H1 (cell line): ENCODE measurements at regions not wholly inside any gene's neighbourhood (a gene's known extent, or its start where the extent isn't known, plus 50 kb on each side); places are given as distances from the start of the nearest gene placed in this dataset.

Source experiments
- KDM1A ChIP-seq: fragments of 200-600, 300-600 bp; sonication (generic); IDR thresholded peaks from 2 replicates; pipeline ENCODE4 v1.7.1; 2016; ENCODE audit warnings: mild to moderate bottlenecking, low read length, borderline replicate concordance
- TF ChIP-seq, protein P1 (sequence below): fragments of 300-600 bp; sonication (generic); IDR thresholded peaks from 2 replicates; pipeline ENCODE4 v1.7.1; 2012; ENCODE audit warnings: low read length, moderate library complexity, mild to moderate bottlenecking, inconsistent platforms; ENCODE audit not compliant: insufficient replicate concordance
- TF ChIP-seq, protein P2 (sequence below): IDR thresholded peaks from 2 replicates; pipeline ENCODE4 v1.6.1; 2011; ENCODE audit warnings: low read depth, mild to moderate bottlenecking, low read length; ENCODE audit not compliant: insufficient read depth

DNA sequence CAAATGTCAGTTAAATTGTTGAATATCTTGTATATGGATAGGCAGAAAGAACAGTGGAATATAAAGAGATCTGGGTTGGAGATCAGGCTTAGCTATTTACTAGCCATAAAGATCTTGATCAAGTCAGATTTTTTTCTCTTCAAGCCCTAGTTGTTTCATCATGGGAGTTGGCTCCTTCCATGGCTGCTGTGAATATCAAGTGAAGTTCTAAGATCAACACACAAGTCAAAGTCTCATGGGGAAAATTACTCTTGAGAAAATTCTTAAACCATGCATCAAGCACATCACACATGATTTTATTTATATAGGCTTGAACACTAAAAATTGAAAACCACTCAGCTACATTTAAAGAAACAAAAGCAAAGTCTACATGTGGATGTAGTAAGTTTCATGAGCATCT is 79.8 kb downstream of the C1D start (continued):
- TF ChIP-seq, protein P1, sequence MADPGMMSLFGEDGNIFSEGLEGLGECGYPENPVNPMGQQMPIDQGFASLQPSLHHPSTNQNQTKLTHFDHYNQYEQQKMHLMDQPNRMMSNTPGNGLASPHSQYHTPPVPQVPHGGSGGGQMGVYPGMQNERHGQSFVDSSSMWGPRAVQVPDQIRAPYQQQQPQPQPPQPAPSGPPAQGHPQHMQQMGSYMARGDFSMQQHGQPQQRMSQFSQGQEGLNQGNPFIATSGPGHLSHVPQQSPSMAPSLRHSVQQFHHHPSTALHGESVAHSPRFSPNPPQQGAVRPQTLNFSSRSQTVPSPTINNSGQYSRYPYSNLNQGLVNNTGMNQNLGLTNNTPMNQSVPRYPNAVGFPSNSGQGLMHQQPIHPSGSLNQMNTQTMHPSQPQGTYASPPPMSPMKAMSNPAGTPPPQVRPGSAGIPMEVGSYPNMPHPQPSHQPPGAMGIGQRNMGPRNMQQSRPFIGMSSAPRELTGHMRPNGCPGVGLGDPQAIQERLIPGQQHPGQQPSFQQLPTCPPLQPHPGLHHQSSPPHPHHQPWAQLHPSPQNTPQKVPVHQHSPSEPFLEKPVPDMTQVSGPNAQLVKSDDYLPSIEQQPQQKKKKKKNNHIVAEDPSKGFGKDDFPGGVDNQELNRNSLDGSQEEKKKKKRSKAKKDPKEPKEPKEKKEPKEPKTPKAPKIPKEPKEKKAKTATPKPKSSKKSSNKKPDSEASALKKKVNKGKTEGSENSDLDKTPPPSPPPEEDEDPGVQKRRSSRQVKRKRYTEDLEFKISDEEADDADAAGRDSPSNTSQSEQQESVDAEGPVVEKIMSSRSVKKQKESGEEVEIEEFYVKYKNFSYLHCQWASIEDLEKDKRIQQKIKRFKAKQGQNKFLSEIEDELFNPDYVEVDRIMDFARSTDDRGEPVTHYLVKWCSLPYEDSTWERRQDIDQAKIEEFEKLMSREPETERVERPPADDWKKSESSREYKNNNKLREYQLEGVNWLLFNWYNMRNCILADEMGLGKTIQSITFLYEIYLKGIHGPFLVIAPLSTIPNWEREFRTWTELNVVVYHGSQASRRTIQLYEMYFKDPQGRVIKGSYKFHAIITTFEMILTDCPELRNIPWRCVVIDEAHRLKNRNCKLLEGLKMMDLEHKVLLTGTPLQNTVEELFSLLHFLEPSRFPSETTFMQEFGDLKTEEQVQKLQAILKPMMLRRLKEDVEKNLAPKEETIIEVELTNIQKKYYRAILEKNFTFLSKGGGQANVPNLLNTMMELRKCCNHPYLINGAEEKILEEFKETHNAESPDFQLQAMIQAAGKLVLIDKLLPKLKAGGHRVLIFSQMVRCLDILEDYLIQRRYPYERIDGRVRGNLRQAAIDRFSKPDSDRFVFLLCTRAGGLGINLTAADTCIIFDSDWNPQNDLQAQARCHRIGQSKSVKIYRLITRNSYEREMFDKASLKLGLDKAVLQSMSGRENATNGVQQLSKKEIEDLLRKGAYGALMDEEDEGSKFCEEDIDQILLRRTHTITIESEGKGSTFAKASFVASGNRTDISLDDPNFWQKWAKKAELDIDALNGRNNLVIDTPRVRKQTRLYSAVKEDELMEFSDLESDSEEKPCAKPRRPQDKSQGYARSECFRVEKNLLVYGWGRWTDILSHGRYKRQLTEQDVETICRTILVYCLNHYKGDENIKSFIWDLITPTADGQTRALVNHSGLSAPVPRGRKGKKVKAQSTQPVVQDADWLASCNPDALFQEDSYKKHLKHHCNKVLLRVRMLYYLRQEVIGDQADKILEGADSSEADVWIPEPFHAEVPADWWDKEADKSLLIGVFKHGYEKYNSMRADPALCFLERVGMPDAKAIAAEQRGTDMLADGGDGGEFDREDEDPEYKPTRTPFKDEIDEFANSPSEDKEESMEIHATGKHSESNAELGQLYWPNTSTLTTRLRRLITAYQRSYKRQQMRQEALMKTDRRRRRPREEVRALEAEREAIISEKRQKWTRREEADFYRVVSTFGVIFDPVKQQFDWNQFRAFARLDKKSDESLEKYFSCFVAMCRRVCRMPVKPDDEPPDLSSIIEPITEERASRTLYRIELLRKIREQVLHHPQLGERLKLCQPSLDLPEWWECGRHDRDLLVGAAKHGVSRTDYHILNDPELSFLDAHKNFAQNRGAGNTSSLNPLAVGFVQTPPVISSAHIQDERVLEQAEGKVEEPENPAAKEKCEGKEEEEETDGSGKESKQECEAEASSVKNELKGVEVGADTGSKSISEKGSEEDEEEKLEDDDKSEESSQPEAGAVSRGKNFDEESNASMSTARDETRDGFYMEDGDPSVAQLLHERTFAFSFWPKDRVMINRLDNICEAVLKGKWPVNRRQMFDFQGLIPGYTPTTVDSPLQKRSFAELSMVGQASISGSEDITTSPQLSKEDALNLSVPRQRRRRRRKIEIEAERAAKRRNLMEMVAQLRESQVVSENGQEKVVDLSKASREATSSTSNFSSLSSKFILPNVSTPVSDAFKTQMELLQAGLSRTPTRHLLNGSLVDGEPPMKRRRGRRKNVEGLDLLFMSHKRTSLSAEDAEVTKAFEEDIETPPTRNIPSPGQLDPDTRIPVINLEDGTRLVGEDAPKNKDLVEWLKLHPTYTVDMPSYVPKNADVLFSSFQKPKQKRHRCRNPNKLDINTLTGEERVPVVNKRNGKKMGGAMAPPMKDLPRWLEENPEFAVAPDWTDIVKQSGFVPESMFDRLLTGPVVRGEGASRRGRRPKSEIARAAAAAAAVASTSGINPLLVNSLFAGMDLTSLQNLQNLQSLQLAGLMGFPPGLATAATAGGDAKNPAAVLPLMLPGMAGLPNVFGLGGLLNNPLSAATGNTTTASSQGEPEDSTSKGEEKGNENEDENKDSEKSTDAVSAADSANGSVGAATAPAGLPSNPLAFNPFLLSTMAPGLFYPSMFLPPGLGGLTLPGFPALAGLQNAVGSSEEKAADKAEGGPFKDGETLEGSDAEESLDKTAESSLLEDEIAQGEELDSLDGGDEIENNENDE: no peak
- TF ChIP-seq KDM1A: no peak
- TF ChIP-seq, protein P2, sequence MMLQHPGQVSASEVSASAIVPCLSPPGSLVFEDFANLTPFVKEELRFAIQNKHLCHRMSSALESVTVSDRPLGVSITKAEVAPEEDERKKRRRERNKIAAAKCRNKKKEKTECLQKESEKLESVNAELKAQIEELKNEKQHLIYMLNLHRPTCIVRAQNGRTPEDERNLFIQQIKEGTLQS: no peak
